ENCODE measurements at regions not wholly inside any gene's neighbourhood (a gene's known extent, or its start where the extent isn't known, plus 50 kb on each side); places are given as distances from the start of the nearest gene placed in this dataset.

DNA sequence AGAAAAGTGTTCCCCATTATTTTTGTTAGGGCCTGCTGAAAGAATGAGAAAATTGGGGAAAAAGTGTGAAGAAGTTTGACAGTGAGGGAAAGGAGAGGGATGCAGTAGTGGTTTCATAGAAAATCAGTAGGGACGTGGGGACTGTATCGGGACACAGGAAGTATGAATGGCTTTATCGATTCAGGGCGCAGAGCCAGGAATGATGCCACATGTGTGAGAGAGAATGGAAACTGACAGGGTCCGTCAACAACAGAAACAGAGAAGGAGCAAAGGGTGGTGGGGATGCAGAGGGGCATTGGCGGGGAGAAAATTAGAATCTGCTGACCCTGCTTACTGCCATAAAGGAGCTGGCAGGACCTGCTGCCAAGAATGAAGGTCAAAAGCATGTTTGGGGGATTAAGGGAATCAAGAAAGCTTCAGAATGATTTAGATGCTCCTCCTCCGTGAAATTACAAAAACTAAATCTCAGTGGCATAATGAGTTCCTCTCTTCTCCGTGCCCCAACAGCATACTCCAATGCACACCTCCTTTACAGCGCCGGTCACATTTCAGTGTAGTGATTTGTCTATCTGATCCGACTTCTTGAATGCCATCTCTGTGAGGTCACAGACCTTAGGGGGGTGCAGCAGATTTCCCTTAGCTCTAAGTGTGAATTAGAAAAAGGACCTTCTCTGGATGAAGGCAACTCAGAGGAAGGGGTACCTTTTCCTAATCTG lies 92.6 kb downstream of the EMP1 start:
- no peak overlapping the region for H3K27ac ChIP-seq (ENCODE audit: low read depth, low read length)
- H3K4me1 ChIP-seq (ENCODE audit: control insufficient read depth in 1 of 2, insufficient read depth in 2 of 2, low read length in 2 of 2) = no peaks in the 10 kb centered on the region
- no peaks in the 10 kb centered on the region for H3K27me3 ChIP-seq (ENCODE audit: control insufficient read depth in 1 of 2, insufficient read depth in 2 of 2, low read length in 2 of 2)
- no peaks in the 10 kb centered on the region for H3K36me3 ChIP-seq (ENCODE audit: control insufficient read depth in 1 of 2, insufficient read depth in 2 of 2, low read length in 2 of 2)
- H3K9ac ChIP-seq (ENCODE audit: low read depth in 1 of 2, low read length in 2 of 2) = no peak overlapping the region
- no peaks in the 10 kb centered on the region for H3K9me3 ChIP-seq (ENCODE audit: control insufficient read depth in 1 of 2, low read length in 2 of 2)
- H3K4me3 ChIP-seq (ENCODE audit: low read depth in 1 of 2, low read length in 2 of 2) = no peak overlapping the region

- Histone ChIP-seq H3K9me3 (ENCODE audit: control insufficient read depth in 1 of 2, low read length in 2 of 2) (no peaks in the 10 kb centered on the region), H3K27me3 (ENCODE audit: control insufficient read depth in 1 of 2, insufficient read depth in 2 of 2, low read length in 2 of 2) (no peaks in the 10 kb centered on the region), H3K4me3 (ENCODE audit: low read depth in 1 of 2, low read length in 2 of 2) (no peak overlapping the region), H3K36me3 (ENCODE audit: control insufficient read depth in 1 of 2, insufficient read depth in 2 of 2, low read length in 2 of 2) (no peaks in the 10 kb centered on the region), H3K9ac (ENCODE audit: low read depth in 1 of 2, low read length in 2 of 2) (no peak overlapping the region), H3K4me1 (ENCODE audit: control insufficient read depth in 1 of 2, insufficient read depth in 2 of 2, low read length in 2 of 2) (no peaks in the 10 kb centered on the region), H3K27ac (ENCODE audit: low read depth, low read length) (no peak overlapping the region)
Measured at GRCh38 chr12:13288501-13288900, 92.0 kb downstream of the EMP1 start.

- Histone ChIP-seq H3K4me1 (ENCODE audit: control insufficient read depth in 1 of 2, insufficient read depth in 2 of 2, low read length in 2 of 2) (no peaks in the 10 kb centered on the region), H3K36me3 (ENCODE audit: control insufficient read depth in 1 of 2, insufficient read depth in 2 of 2, low read length in 2 of 2) (no peaks in the 10 kb centered on the region), H3K27ac (ENCODE audit: low read depth, low read length) (no peak overlapping the region), H3K9ac (ENCODE audit: low read depth in 1 of 2, low read length in 2 of 2) (no peak overlapping the region), H3K27me3 (ENCODE audit: control insufficient read depth in 1 of 2, insufficient read depth in 2 of 2, low read length in 2 of 2) (no peaks in the 10 kb centered on the region), H3K9me3 (ENCODE audit: control insufficient read depth in 1 of 2, low read length in 2 of 2) (no peaks in the 10 kb centered on the region), H3K4me3 (ENCODE audit: low read depth in 1 of 2, low read length in 2 of 2) (no peak overlapping the region)
Measured at GRCh38 chr12:13283867-13284266, 87.3 kb downstream of the EMP1 start.

- no peak overlapping the region for H3K9ac ChIP-seq (ENCODE audit: low read depth in 1 of 2, low read length in 2 of 2)
- H3K9me3 ChIP-seq (ENCODE audit: control insufficient read depth in 1 of 2, low read length in 2 of 2) = no peaks in the 10 kb centered on the region
- H3K4me1 ChIP-seq (ENCODE audit: control insufficient read depth in 1 of 2, insufficient read depth in 2 of 2, low read length in 2 of 2) = peaks cover 2 to 3% of the 10 kb centered on the region in 2 donors
- H3K4me3 ChIP-seq (ENCODE audit: low read depth in 1 of 2, low read length in 2 of 2) = no peak overlapping the region
- no peak overlapping the region for H3K27ac ChIP-seq (ENCODE audit: low read depth, low read length)
- H3K27me3 ChIP-seq (ENCODE audit: control insufficient read depth in 1 of 2, insufficient read depth in 2 of 2, low read length in 2 of 2) = no peaks in the 10 kb centered on the region
- no peaks in the 10 kb centered on the region for H3K36me3 ChIP-seq (ENCODE audit: control insufficient read depth in 1 of 2, insufficient read depth in 2 of 2, low read length in 2 of 2)
Measured at GRCh38 chr12:13282861-13283260, 86.3 kb downstream of the EMP1 start.

DNA sequence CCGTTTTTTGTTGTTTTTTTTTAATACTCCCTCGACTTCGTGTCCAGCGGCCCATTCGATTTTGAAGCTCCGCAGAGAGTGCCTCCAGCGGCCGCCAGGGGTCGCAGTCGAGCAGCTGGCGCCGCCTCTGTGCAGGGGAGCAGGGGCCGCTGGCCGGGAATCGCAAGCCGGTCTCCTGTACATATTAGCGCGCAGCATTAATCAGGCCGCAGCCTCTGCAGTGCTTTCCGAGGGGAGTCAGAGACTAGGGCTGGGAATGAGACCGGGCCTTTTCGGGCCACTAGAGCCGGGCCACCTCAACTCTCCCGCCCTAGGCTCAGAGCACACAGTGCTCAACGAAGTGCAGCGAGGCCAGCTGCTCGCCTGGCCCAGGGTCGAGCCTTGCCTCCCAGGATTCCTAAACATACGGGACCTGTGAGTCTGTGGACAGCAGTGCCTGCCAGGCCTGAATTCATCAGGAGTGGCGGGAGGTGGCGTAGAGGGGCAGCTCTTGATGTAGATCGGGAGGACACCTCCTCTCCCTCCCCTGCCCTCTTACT lies 81.8 kb downstream of the EMP1 start:
- Histone ChIP-seq H3K4me3 (ENCODE audit: low read depth in 1 of 2, low read length in 2 of 2) (no peak overlapping the region), H3K9me3 (ENCODE audit: control insufficient read depth in 1 of 2, low read length in 2 of 2) (no peaks in the 10 kb centered on the region), H3K27ac (ENCODE audit: low read depth, low read length) (no peak overlapping the region), H3K9ac (ENCODE audit: low read depth in 1 of 2, low read length in 2 of 2) (no peak overlapping the region), H3K36me3 (ENCODE audit: control insufficient read depth in 1 of 2, insufficient read depth in 2 of 2, low read length in 2 of 2) (no peaks in the 10 kb centered on the region), H3K4me1 (ENCODE audit: control insufficient read depth in 1 of 2, insufficient read depth in 2 of 2, low read length in 2 of 2) (peaks cover 5 to 10% of the 10 kb centered on the region in 2 donors), H3K27me3 (ENCODE audit: control insufficient read depth in 1 of 2, insufficient read depth in 2 of 2, low read length in 2 of 2) (no peaks in the 10 kb centered on the region)

- Histone ChIP-seq H3K9me3 (ENCODE audit: control insufficient read depth in 1 of 2, low read length in 2 of 2) (no peaks in the 10 kb centered on the region), H3K4me3 (ENCODE audit: low read depth in 1 of 2, low read length in 2 of 2) (no peak overlapping the region), H3K27ac (ENCODE audit: low read depth, low read length) (no peak overlapping the region), H3K4me1 (ENCODE audit: control insufficient read depth in 1 of 2, insufficient read depth in 2 of 2, low read length in 2 of 2) (peaks cover 5 to 10% of the 10 kb centered on the region in 2 donors), H3K9ac (ENCODE audit: low read depth in 1 of 2, low read length in 2 of 2) (no peak overlapping the region), H3K36me3 (ENCODE audit: control insufficient read depth in 1 of 2, insufficient read depth in 2 of 2, low read length in 2 of 2) (no peaks in the 10 kb centered on the region), H3K27me3 (ENCODE audit: control insufficient read depth in 1 of 2, insufficient read depth in 2 of 2, low read length in 2 of 2) (no peaks in the 10 kb centered on the region)
Measured at GRCh38 chr12:13277293-13277692, 80.8 kb downstream of the EMP1 start.

DNA sequence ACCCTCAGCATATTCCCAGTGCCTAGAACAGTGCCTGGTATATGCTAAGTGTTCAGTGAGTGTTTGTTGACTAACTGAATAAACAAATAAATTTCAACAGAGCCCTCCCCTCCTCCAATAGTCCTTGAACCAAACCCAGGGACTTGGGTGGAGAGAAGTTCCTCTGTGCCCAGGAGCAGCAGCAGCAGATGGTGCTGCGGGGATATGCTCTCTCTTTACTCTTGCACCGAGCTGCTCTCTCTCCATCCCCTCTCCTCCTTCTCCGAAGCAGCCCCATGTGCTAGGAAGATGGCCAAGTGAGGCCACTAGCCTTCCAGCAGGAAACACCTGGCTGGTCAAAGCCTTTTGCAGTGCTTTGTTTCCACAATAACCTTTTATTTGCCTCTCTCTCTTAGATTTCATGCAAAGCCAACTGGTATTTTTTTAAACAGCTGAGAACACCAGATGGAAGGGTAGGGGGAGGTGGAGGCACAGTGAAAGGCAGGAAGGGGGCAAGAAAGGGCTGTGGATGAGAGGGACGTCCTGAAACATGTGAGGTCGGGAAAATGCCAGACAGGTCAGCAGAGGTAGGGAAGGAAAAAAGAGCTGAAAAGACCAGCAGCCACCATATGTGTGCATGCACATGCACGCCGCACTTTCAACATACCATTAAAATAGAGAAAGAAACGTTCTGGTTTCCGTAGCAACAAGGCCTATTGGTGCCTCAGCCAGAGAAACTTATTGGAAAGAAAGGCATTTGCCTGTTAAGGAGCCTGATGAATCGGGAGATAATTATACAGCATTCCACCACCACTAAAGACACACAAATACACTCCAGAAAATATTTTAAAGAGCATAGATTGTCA lies 78.9 kb downstream of the EMP1 start:
- no peaks in the 10 kb centered on the region for H3K9me3 ChIP-seq (ENCODE audit: control insufficient read depth in 1 of 2, low read length in 2 of 2)
- no peak overlapping the region for H3K4me3 ChIP-seq (ENCODE audit: low read depth in 1 of 2, low read length in 2 of 2)
- H3K36me3 ChIP-seq (ENCODE audit: control insufficient read depth in 1 of 2, insufficient read depth in 2 of 2, low read length in 2 of 2) = no peaks in the 10 kb centered on the region
- H3K27ac ChIP-seq (ENCODE audit: low read depth, low read length) = no peak overlapping the region
- H3K9ac ChIP-seq (ENCODE audit: low read depth in 1 of 2, low read length in 2 of 2) = no peak overlapping the region
- H3K27me3 ChIP-seq (ENCODE audit: control insufficient read depth in 1 of 2, insufficient read depth in 2 of 2, low read length in 2 of 2) = no peaks in the 10 kb centered on the region
- H3K4me1 ChIP-seq (ENCODE audit: control insufficient read depth in 1 of 2, insufficient read depth in 2 of 2, low read length in 2 of 2) = peaks cover 5 to 10% of the 10 kb centered on the region in 2 donors

- no peaks in the 10 kb centered on the region for H3K27me3 ChIP-seq (ENCODE audit: control insufficient read depth in 1 of 2, insufficient read depth in 2 of 2, low read length in 2 of 2)
- peaks cover 5 to 10% of the 10 kb centered on the region in 2 donors for H3K4me1 ChIP-seq (ENCODE audit: control insufficient read depth in 1 of 2, insufficient read depth in 2 of 2, low read length in 2 of 2)
- H3K27ac ChIP-seq (ENCODE audit: low read depth, low read length) = no peak overlapping the region
- no peak overlapping the region for H3K9ac ChIP-seq (ENCODE audit: low read depth in 1 of 2, low read length in 2 of 2)
- no peaks in the 10 kb centered on the region for H3K9me3 ChIP-seq (ENCODE audit: control insufficient read depth in 1 of 2, low read length in 2 of 2)
- H3K4me3 ChIP-seq (ENCODE audit: low read depth in 1 of 2, low read length in 2 of 2) = no peak overlapping the region
- no peaks in the 10 kb centered on the region for H3K36me3 ChIP-seq (ENCODE audit: control insufficient read depth in 1 of 2, insufficient read depth in 2 of 2, low read length in 2 of 2)
Measured at GRCh38 chr12:13273850-13274249, 77.3 kb downstream of the EMP1 start.

DNA sequence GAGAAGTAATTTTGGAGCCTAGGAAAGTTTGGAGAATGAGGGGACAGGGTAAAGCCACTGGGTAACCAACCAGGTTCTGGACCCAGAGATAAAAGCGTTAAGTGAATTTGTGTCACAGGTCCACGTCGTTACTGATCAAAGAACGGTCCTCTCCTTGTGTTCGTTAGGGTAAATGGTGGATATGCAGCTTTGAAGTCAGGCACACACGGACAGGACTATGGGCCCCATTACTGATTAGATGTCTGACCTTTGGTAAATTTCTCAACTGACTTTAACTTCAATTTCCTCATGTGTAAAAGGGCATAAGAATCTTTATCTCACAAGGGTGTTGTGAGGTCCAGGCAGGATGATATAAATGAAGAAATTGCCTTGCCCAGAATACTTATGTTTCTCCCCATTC lies 76.6 kb downstream of the EMP1 start:
- Histone ChIP-seq H3K4me3 (ENCODE audit: low read depth in 1 of 2, low read length in 2 of 2) (no peak overlapping the region), H3K9me3 (ENCODE audit: control insufficient read depth in 1 of 2, low read length in 2 of 2) (no peaks in the 10 kb centered on the region), H3K4me1 (ENCODE audit: control insufficient read depth in 1 of 2, insufficient read depth in 2 of 2, low read length in 2 of 2) (peaks cover 5 to 9% of the 10 kb centered on the region in 2 donors), H3K27ac (ENCODE audit: low read depth, low read length) (no peak overlapping the region), H3K27me3 (ENCODE audit: control insufficient read depth in 1 of 2, insufficient read depth in 2 of 2, low read length in 2 of 2) (no peaks in the 10 kb centered on the region), H3K9ac (ENCODE audit: low read depth in 1 of 2, low read length in 2 of 2) (no peak overlapping the region), H3K36me3 (ENCODE audit: control insufficient read depth in 1 of 2, insufficient read depth in 2 of 2, low read length in 2 of 2) (no peaks in the 10 kb centered on the region)

GRCh38 chr12:13270817-13271216 lies 74.3 kb downstream of the EMP1 start:
- Histone ChIP-seq H3K9me3 (ENCODE audit: control insufficient read depth in 1 of 2, low read length in 2 of 2) (no peaks in the 10 kb centered on the region), H3K27ac (ENCODE audit: low read depth, low read length) (no peak overlapping the region), H3K4me1 (ENCODE audit: control insufficient read depth in 1 of 2, insufficient read depth in 2 of 2, low read length in 2 of 2) (peaks cover 0 to 5% of the 10 kb centered on the region in 2 donors), H3K27me3 (ENCODE audit: control insufficient read depth in 1 of 2, insufficient read depth in 2 of 2, low read length in 2 of 2) (no peaks in the 10 kb centered on the region), H3K36me3 (ENCODE audit: control insufficient read depth in 1 of 2, insufficient read depth in 2 of 2, low read length in 2 of 2) (no peaks in the 10 kb centered on the region), H3K4me3 (ENCODE audit: low read depth in 1 of 2, low read length in 2 of 2) (no peak overlapping the region), H3K9ac (ENCODE audit: low read depth in 1 of 2, low read length in 2 of 2) (no peak overlapping the region)
